ENCODE measurements at regions not wholly inside any gene's neighbourhood (a gene's known extent, or its start where the extent isn't known, plus 50 kb on each side); places are given as distances from the start of the nearest gene placed in this dataset.

DNA sequence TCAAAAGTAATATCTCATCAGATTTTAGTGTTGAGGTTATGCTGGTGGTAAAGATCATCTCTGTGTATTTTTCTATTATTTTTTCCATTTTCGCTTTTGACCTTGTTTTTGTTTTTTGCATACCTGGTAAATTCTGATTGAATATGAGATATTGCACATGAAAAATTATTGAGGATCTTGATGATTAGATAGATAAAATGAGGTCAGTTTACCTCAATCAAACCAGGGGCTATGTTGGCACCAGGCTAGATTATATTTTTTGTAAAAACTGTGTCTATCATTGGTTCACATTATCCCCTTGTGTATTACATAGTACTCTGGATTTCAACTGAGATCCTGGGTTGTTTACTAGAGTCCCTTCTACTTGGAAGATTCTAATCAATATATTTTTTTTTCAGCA, 774.9 kb upstream of the ZNF608 start:
- ChIA-PET CTCF (no interaction called here), POLR2A (no interaction called here)
- TF ChIP-seq CTCF (IDR thresholded peaks at IDR 0.05): no peak
- peaks cover 9% of the 10 kb centered on the region for H3K9me3 Mint-ChIP-seq
- H3K36me3 Mint-ChIP-seq (ENCODE audit: low read depth): no peaks in the 10 kb centered on the region
- no peak overlapping the region for H3K4me3 Mint-ChIP-seq
- intact Hi-C loops (cut with micrococcal nuclease): no loop called here
- ATAC-seq (ENCODE audit: low read depth) (no peak), DNase-seq (no peak)
- H3K27ac Mint-ChIP-seq: no peak overlapping the region
- no peaks in the 10 kb centered on the region for H3K4me1 Mint-ChIP-seq
- H3K27me3 Mint-ChIP-seq: no peaks in the 10 kb centered on the region

DNA sequence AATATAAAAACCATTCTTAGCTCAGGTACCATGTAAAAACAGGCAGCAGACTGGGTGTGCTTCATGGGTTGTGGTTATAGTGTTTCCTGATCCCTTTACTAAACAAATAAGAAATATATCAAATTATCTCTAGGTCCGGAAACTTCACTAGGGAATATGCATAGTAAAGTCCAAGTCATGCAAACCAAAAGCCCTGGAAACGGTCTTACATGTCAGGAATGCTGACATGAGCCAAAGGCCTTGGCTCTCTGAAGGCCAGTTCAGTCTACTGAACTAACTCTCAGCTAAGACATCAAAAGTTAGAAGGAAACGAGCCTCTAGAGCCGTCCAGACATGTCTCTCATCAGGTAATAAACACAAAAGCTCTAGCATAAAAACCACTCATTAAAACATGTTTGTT, 778.9 kb upstream of the ZNF608 start:
- H3K4me1 Mint-ChIP-seq: no peaks in the 10 kb centered on the region
- H3K9me3 Mint-ChIP-seq: peaks cover 7% of the 10 kb centered on the region
- no peaks in the 10 kb centered on the region for H3K36me3 Mint-ChIP-seq (ENCODE audit: low read depth)
- no peak for TF ChIP-seq CTCF (IDR thresholded peaks at IDR 0.05)
- CTCF ChIA-PET: no interaction called here
- ATAC-seq (ENCODE audit: low read depth) (no peak), DNase-seq (no peak)
- intact Hi-C loops (cut with micrococcal nuclease): no loop called here
- H3K27me3 Mint-ChIP-seq: no peaks in the 10 kb centered on the region
- no peak overlapping the region for H3K4me3 Mint-ChIP-seq
- POLR2A ChIA-PET: no interaction called here
- H3K27ac Mint-ChIP-seq: no peak overlapping the region

DNA sequence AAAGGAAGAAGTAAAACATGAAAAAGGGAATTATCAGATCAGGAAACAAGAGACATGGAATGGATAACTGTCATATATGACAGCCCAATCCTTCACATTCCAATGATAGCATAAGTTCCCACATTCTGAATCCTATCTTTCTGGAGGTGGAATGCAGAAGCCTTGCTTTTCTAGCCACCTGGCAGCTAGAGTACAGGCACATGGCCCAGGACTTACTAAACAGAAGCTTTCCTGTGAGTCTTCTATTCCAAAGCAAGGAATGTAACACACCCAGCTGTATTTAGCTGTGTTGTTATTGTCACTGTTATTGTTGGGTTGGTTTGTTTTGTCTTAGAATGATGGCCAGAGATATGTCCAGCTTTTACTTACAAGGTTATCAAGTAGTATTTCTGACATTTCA, 780.5 kb upstream of the ZNF608 start:
- Mint-ChIP-seq H3K27me3 (no peaks in the 10 kb centered on the region), H3K4me1 (no peaks in the 10 kb centered on the region), H3K9me3 (no peaks in the 10 kb centered on the region), H3K36me3 (ENCODE audit: low read depth) (no peaks in the 10 kb centered on the region), H3K27ac (no peak overlapping the region), H3K4me3 (no peak overlapping the region)
- no peak for DNase-seq
- no peak for ATAC-seq (ENCODE audit: low read depth)
- intact Hi-C loops (cut with micrococcal nuclease): no loop called here
- TF ChIP-seq CTCF (IDR thresholded peaks at IDR 0.05): no peak
- CTCF ChIA-PET: no interaction called here
- POLR2A ChIA-PET: no interaction called here

DNA sequence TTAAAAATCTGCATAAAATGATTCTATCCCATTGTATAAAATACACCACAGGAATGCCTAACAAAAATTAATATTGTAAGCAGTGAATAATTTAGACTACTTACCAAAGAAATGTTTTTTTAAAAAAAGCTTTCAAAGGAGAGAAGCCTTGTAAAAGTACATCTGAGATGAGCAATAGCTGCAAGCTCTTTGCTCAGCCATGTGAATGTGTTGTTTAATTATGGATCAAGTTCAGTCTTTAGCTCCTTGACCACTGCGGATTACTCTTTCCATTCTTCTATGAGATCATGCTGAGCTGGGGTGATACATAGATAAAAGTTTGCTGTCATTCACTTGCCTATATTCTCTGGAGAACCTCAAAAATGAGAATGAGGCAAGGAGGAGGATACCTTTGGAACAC, 782.4 kb upstream of the ZNF608 start:
- no peak for DNase-seq
- ChIA-PET CTCF (interaction anchor here (1.2 kb wide), 1 partner anchor 13 kb away, joined by 5 read pairs; no protein-coding TSS in a partner anchor), POLR2A (no interaction called here)
- Mint-ChIP-seq H3K27me3 (no peaks in the 10 kb centered on the region), H3K27ac (no peak overlapping the region), H3K36me3 (ENCODE audit: low read depth) (no peaks in the 10 kb centered on the region), H3K4me3 (no peak overlapping the region), H3K9me3 (no peaks in the 10 kb centered on the region), H3K4me1 (no peaks in the 10 kb centered on the region)
- intact Hi-C loops (cut with micrococcal nuclease): no loop called here
- ATAC-seq (ENCODE audit: low read depth): no peak
- no peak for TF ChIP-seq CTCF (IDR thresholded peaks at IDR 0.05)

DNA sequence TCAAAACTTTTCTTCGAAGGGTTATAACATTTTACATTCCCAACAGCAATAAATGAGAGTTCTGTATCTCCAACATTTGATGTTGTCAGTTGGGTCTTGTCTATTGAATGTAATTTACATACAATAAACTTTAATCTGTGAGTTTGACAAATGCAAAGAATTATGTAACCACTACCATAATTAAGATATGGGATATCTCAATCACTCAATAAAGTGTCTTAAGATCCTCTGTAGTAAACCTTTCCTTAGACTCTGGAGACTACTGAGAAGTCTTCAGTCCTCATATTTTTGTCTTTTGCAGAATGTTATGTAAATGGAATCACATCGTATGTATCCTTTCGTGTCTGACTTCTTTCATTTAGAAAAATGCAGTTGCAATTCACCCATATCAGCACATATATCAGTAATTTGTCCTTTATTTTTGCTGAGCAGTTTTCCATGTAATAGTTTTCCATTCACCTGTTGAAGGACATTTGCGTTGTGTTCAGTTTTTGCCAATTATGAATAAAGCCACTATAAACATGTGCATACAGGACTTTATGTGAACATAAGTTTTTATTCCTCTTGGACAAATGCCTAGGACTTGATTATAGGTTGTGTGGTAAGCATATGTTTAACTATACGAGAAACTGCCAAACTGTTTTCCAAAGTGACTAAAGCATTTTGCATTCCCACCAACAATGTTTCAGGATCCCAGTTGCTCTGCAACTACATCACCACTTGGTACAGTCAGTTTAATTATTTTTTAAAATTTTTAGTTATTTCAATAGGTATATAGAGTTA, 784.6 kb upstream of the ZNF608 start:
- no peak for TF ChIP-seq CTCF (IDR thresholded peaks at IDR 0.05)
- no peak for DNase-seq
- ATAC-seq (ENCODE audit: low read depth): no peak
- peaks cover under 1% of the 10 kb centered on the region for H3K4me1 Mint-ChIP-seq
- H3K36me3 Mint-ChIP-seq (ENCODE audit: low read depth): no peaks in the 10 kb centered on the region
- H3K27me3 Mint-ChIP-seq: no peaks in the 10 kb centered on the region
- H3K4me3 Mint-ChIP-seq: no peak overlapping the region
- ChIA-PET POLR2A (no interaction called here), CTCF (no interaction called here)
- no peaks in the 10 kb centered on the region for H3K9me3 Mint-ChIP-seq
- intact Hi-C loops (cut with micrococcal nuclease): no loop called here
- no peak overlapping the region for H3K27ac Mint-ChIP-seq
